ENCODE measurements at regions not wholly inside any gene's neighbourhood (a gene's known extent, or its start where the extent isn't known, plus 50 kb on each side); places are given as distances from the start of the nearest gene placed in this dataset.
"Not testable (repeated sequence)": the region's sequence is repeated elsewhere in the genome, so short reads cannot be mapped to it uniquely, and the experiment has no call there.

GRCh38 chr1:215433237-215433636 lies 133.9 kb upstream of the KCTD3 start:
- Histone ChIP-seq H4K8ac (ENCODE audit: low read depth, low read length) (no peak overlapping the region), H3K4me1 (ENCODE audit: control insufficient read depth in 1 of 2, insufficient read depth in 2 of 2, low read length in 2 of 2) (no peaks in the 10 kb centered on the region), H3K27ac (ENCODE audit: low read depth, low read length) (no peak overlapping the region), H2BK12ac (ENCODE audit: low read length) (no peak overlapping the region), H3K14ac (ENCODE audit: low read length) (no peak overlapping the region), H3K23ac (ENCODE audit: low read length) (no peak overlapping the region), H4K12ac (ENCODE audit: low read depth, low read length) (no peak overlapping the region), H3K79me2 (ENCODE audit: control insufficient read depth, insufficient read depth, low read length, poor library complexity) (no peaks in the 10 kb centered on the region), H2AFZ (ENCODE audit: insufficient read depth, low read length, poor library complexity) (no peak overlapping the region), H2BK120ac (ENCODE audit: insufficient read depth, low read length, poor library complexity) (no peak overlapping the region), H3K79me1 (ENCODE audit: low read length) (no peaks in the 10 kb centered on the region), H2AK5ac (ENCODE audit: low read length) (no peak overlapping the region), H3K9ac (ENCODE audit: low read length) (no peak overlapping the region), H3K4ac (ENCODE audit: low read depth, low read length) (no peak overlapping the region), H3K18ac (ENCODE audit: low read length) (no peak overlapping the region), H2BK5ac (ENCODE audit: low read depth, low read length, poor library complexity) (no peak overlapping the region), H3K9me3 (ENCODE audit: insufficient read depth, low read depth, low read length) (no peaks in the 10 kb centered on the region), H3K4me3 (ENCODE audit: low read depth, low read length) (no peak overlapping the region), H3K27me3 (ENCODE audit: insufficient read depth, low read length) (no peaks in the 10 kb centered on the region), H4K91ac (ENCODE audit: low read depth, low read length) (no peak overlapping the region), H3K36me3 (ENCODE audit: control insufficient read depth in 1 of 2, insufficient read depth in 2 of 2, low read length in 2 of 2) (no peaks in the 10 kb centered on the region), H3K4me2 (ENCODE audit: low read length) (no peak overlapping the region)
- WGBS (ENCODE audit: extremely low coverage, insufficient coverage, insufficient read length), result no CpG with 5 or more reads among the region's 8 CpGs
- DNase-seq, result no peak

GRCh38 chr1:215439549-215439948 lies 127.6 kb upstream of the KCTD3 start:
- H3K79me2 ChIP-seq (ENCODE audit: control insufficient read depth, insufficient read depth, low read length, poor library complexity), result no peaks in the 10 kb centered on the region
- no peak overlapping the region for H3K23ac ChIP-seq (ENCODE audit: low read length)
- no peak overlapping the region for H3K4ac ChIP-seq (ENCODE audit: low read depth, low read length)
- H2BK120ac ChIP-seq (ENCODE audit: insufficient read depth, low read length, poor library complexity), result no peak overlapping the region
- H3K9ac ChIP-seq (ENCODE audit: low read length), result no peak overlapping the region
- no peak overlapping the region for H2BK5ac ChIP-seq (ENCODE audit: low read depth, low read length, poor library complexity)
- no peaks in the 10 kb centered on the region for H3K4me1 ChIP-seq (ENCODE audit: control insufficient read depth in 1 of 2, insufficient read depth in 2 of 2, low read length in 2 of 2)
- H3K4me2 ChIP-seq (ENCODE audit: low read length), result no peak overlapping the region
- H3K36me3 ChIP-seq (ENCODE audit: control insufficient read depth in 1 of 2, insufficient read depth in 2 of 2, low read length in 2 of 2), result no peaks in the 10 kb centered on the region
- H3K4me3 ChIP-seq (ENCODE audit: low read depth, low read length), result no peak overlapping the region
- H2AK5ac ChIP-seq (ENCODE audit: low read length), result no peak overlapping the region
- no peak overlapping the region for H2BK12ac ChIP-seq (ENCODE audit: low read length)
- no peak overlapping the region for H4K12ac ChIP-seq (ENCODE audit: low read depth, low read length)
- no peaks in the 10 kb centered on the region for H3K27me3 ChIP-seq (ENCODE audit: insufficient read depth, low read length)
- no peak overlapping the region for H4K91ac ChIP-seq (ENCODE audit: low read depth, low read length)
- H3K79me1 ChIP-seq (ENCODE audit: low read length), result no peaks in the 10 kb centered on the region
- no peak overlapping the region for H2AFZ ChIP-seq (ENCODE audit: insufficient read depth, low read length, poor library complexity)
- no peaks in the 10 kb centered on the region for H3K9me3 ChIP-seq (ENCODE audit: insufficient read depth, low read depth, low read length)
- no peak overlapping the region for H3K27ac ChIP-seq (ENCODE audit: low read depth, low read length)
- no peak for DNase-seq
- H3K18ac ChIP-seq (ENCODE audit: low read length), result no peak overlapping the region
- H4K8ac ChIP-seq (ENCODE audit: low read depth, low read length), result no peak overlapping the region
- H3K14ac ChIP-seq (ENCODE audit: low read length), result no peak overlapping the region

GRCh38 chr1:215444715-215445414 lies 122.2 kb upstream of the KCTD3 start:
- no CpG with 5 or more reads among the region's 2 CpGs for WGBS (ENCODE audit: extremely low coverage, insufficient coverage, insufficient read length)
- Histone ChIP-seq H2AK5ac (ENCODE audit: low read length) (no peak overlapping the region), H3K14ac (ENCODE audit: low read length) (no peak overlapping the region), H3K9me3 (ENCODE audit: insufficient read depth, low read depth, low read length) (no peaks in the 10 kb centered on the region), H2BK5ac (ENCODE audit: low read depth, low read length, poor library complexity) (no peak overlapping the region), H3K36me3 (ENCODE audit: control insufficient read depth in 1 of 2, insufficient read depth in 2 of 2, low read length in 2 of 2) (no peaks in the 10 kb centered on the region), H3K4me3 (ENCODE audit: low read depth, low read length) (no peak overlapping the region), H3K4ac (ENCODE audit: low read depth, low read length) (no peak overlapping the region), H4K8ac (ENCODE audit: low read depth, low read length) (no peak overlapping the region), H2BK12ac (ENCODE audit: low read length) (no peak overlapping the region), H4K91ac (ENCODE audit: low read depth, low read length) (no peak overlapping the region), H2BK120ac (ENCODE audit: insufficient read depth, low read length, poor library complexity) (no peak overlapping the region), H3K18ac (ENCODE audit: low read length) (no peak overlapping the region), H3K79me2 (ENCODE audit: control insufficient read depth, insufficient read depth, low read length, poor library complexity) (no peaks in the 10 kb centered on the region), H4K12ac (ENCODE audit: low read depth, low read length) (no peak overlapping the region), H3K9ac (ENCODE audit: low read length) (no peak overlapping the region), H3K27me3 (ENCODE audit: insufficient read depth, low read length) (no peaks in the 10 kb centered on the region), H3K4me1 (ENCODE audit: control insufficient read depth in 1 of 2, insufficient read depth in 2 of 2, low read length in 2 of 2) (no peaks in the 10 kb centered on the region), H2AFZ (ENCODE audit: insufficient read depth, low read length, poor library complexity) (no peak overlapping the region), H3K4me2 (ENCODE audit: low read length) (no peak overlapping the region), H3K79me1 (ENCODE audit: low read length) (no peaks in the 10 kb centered on the region), H3K27ac (ENCODE audit: low read depth, low read length) (no peak overlapping the region), H3K23ac (ENCODE audit: low read length) (no peak overlapping the region)
- DNase-seq, result no peak

GRCh38 chr1:215448014-215448413 lies 119.1 kb upstream of the KCTD3 start:
- not testable (repeated sequence) for H3K79me1 ChIP-seq (ENCODE audit: low read length); H3K4me1 ChIP-seq (ENCODE audit: control insufficient read depth in 1 of 2, insufficient read depth in 2 of 2, low read length in 2 of 2); H3K4ac ChIP-seq (ENCODE audit: low read depth, low read length); DNase-seq; H3K36me3 ChIP-seq (ENCODE audit: control insufficient read depth in 1 of 2, insufficient read depth in 2 of 2, low read length in 2 of 2); H4K8ac ChIP-seq (ENCODE audit: low read depth, low read length); H2BK5ac ChIP-seq (ENCODE audit: low read depth, low read length, poor library complexity); H3K4me2 ChIP-seq (ENCODE audit: low read length); H3K14ac ChIP-seq (ENCODE audit: low read length); H3K18ac ChIP-seq (ENCODE audit: low read length); H3K9me3 ChIP-seq (ENCODE audit: insufficient read depth, low read depth, low read length); H4K91ac ChIP-seq (ENCODE audit: low read depth, low read length); H2BK120ac ChIP-seq (ENCODE audit: insufficient read depth, low read length, poor library complexity); H3K4me3 ChIP-seq (ENCODE audit: low read depth, low read length); H2AFZ ChIP-seq (ENCODE audit: insufficient read depth, low read length, poor library complexity); H2AK5ac ChIP-seq (ENCODE audit: low read length); H3K27ac ChIP-seq (ENCODE audit: low read depth, low read length); H3K9ac ChIP-seq (ENCODE audit: low read length); H3K23ac ChIP-seq (ENCODE audit: low read length); H3K27me3 ChIP-seq (ENCODE audit: insufficient read depth, low read length); H4K12ac ChIP-seq (ENCODE audit: low read depth, low read length); H2BK12ac ChIP-seq (ENCODE audit: low read length); H3K79me2 ChIP-seq (ENCODE audit: control insufficient read depth, insufficient read depth, low read length, poor library complexity)
- no CpG with 5 or more reads among the region's 6 CpGs for WGBS (ENCODE audit: extremely low coverage, insufficient coverage, insufficient read length)
